HepG2 (cell line): ENCODE measurements at regions not wholly inside any gene's neighbourhood (a gene's known extent, or its start where the extent isn't known, plus 50 kb on each side); places are given as distances from the start of the nearest gene placed in this dataset.

Experiments used
- ATAC-seq: fragments of 200-7000 bp; cut with Tn5 transposase; 3 replicates; pipeline ENCODE4 v1.9.1; 2020; ENCODE audit warnings: mild to moderate bottlenecking, moderate library complexity
- BruUV-seq: library from RNA; stranded (reverse); fragments of 400-500 nt; replicated peaks from 2 replicates; lab custom pipeline; 2021; lab: Mats Ljungman, UMichigan
- CTCF ChIA-PET: fragments of 300-600 bp; formaldehyde crosslinking; extraction: SDS; loops from one replicate; lab custom pipeline; 2021; ENCODE audit warnings: low total read pairs, inconsistent platforms, low intra/inter-chr PET ratio; lab: Yijun Ruan, JAX
- POLR2A ChIA-PET: fragments of 350-600 bp; sonication (Branson Sonifier 250); formaldehyde crosslinking; loops from one replicate; lab custom pipeline; 2020; ENCODE audit warnings: antibody characterized with exemption, inconsistent platforms; lab: Yijun Ruan, JAX
- DNase-seq: peaks from one replicate; pipeline ENCODE4 v3.0.0-alpha.2; 2015; ENCODE audit warnings: low spot score
- FAIRE-seq: peaks from 3 replicates; lab custom pipeline; 2011; peaks lifted over from hg19 to GRCh38; lab: Jason Lieb, UNC
- H2AFZ ChIP-seq: one replicate; pipeline ENCODE4 v1.6.1; 2011; ENCODE audit warnings: low read length, inconsistent platforms
- H3K27ac ChIP-seq: fragments of 300-600 bp; 3 replicates; pipeline ENCODE4 v1.8.0; 2011; ENCODE audit warnings: mixed run types, mild to moderate bottlenecking, mixed read lengths, low read length, inconsistent platforms; ENCODE audit not compliant: insufficient read depth; ENCODE audit errors: extremely low read length
- H3K27me3 ChIP-seq, 2 experiments: fragments of 200-600 bp in 1 of 2; 2 replicates in 1 of 2; 3 replicates in 1 of 2; pipeline versions ENCODE4 v1.6.0 to v1.8.0; 2011; ENCODE audit warnings: low read length in 2 of 2, mild to moderate bottlenecking in 2 of 2, moderate library complexity in 2 of 2, inconsistent platforms in 1 of 2; ENCODE audit not compliant: insufficient read depth in 2 of 2, control insufficient read depth in 1 of 2
- H3K36me3 ChIP-seq, 2 experiments: fragments of 200-600 bp in 1 of 2; replicated peaks in 1 of 2; 2 replicates in 1 of 2; 3 replicates in 1 of 2; pipeline versions ENCODE4 v1.5.1 to v1.8.0; 2011; ENCODE audit warnings: low read length in 2 of 2, inconsistent platforms in 1 of 2; ENCODE audit not compliant: insufficient read depth in 2 of 2, control insufficient read depth in 1 of 2
- H3K4me1 ChIP-seq: 2 replicates; pipeline ENCODE4 v1.5.1; 2012; ENCODE audit warnings: low read length, inconsistent platforms; ENCODE audit not compliant: insufficient read depth
- H3K4me2 ChIP-seq: 2 replicates; pipeline ENCODE4 v1.6.0; 2011; ENCODE audit warnings: low read depth, low read length, inconsistent platforms
- H3K4me3 ChIP-seq, 3 experiments: fragments of 200-600 bp in 1 of 3; sonication (generic), shearing (Covaris generic) in 1 of 3; replicated peaks in 1 of 3; 2 replicates each; pipeline ENCODE4 v1.5.1; 2011 to 2016; ENCODE audit warnings: low read length in 3 of 3, inconsistent platforms in 2 of 3, low read depth in 2 of 3, mild to moderate bottlenecking in 2 of 3, control low read depth in 1 of 3, mixed read lengths in 1 of 3; ENCODE audit not compliant: insufficient read depth in 1 of 3
- H3K79me2 ChIP-seq: one replicate; pipeline ENCODE4 v1.6.1; 2011; ENCODE audit warnings: low read length, inconsistent platforms; ENCODE audit not compliant: insufficient read depth
- H3K9ac ChIP-seq: 2 replicates; pipeline ENCODE4 v1.6.0; 2011; ENCODE audit warnings: mild to moderate bottlenecking, low read depth, low read length, inconsistent platforms; ENCODE audit not compliant: insufficient read depth
- H3K9me3 ChIP-seq: 2 replicates; pipeline ENCODE4 v1.5.1; 2012; ENCODE audit warnings: mild to moderate bottlenecking, low read length
- H4K20me1 ChIP-seq: 2 replicates; pipeline ENCODE4 v1.6.0; 2011; ENCODE audit warnings: inconsistent platforms, mild to moderate bottlenecking, low read length, moderate library complexity; ENCODE audit not compliant: insufficient read depth
- CHD4 ChIP-seq: fragments of 200-600 bp; sonication (generic); IDR thresholded peaks from 2 replicates; pipeline ENCODE4 v1.7.0; 2017; ENCODE audit warnings: mild to moderate bottlenecking, low read length, borderline replicate concordance
- FOSL2 ChIP-seq: sonication (generic); formaldehyde crosslinking; IDR thresholded peaks from 2 replicates; pipeline ENCODE4 v1.4.0; 2020; ENCODE audit warnings: missing genetic modification reagents
- KDM1A ChIP-seq: IDR thresholded peaks from 2 replicates; pipeline ENCODE4 v1.6.1; 2016; ENCODE audit warnings: missing compliant biosample characterization
- SATB2 ChIP-seq: sonication (generic); formaldehyde crosslinking; IDR thresholded peaks from 2 replicates; pipeline ENCODE4 v1.5.0; 2020; ENCODE audit warnings: missing genetic modification reagents
- SMYD3 ChIP-seq: sonication (generic); formaldehyde crosslinking; IDR thresholded peaks from 2 replicates; pipeline ENCODE4 v1.8.1; 2023; ENCODE audit warnings: mild to moderate bottlenecking, missing genetic modification reagents
- ZNF264 ChIP-seq: sonication (generic); formaldehyde crosslinking; IDR thresholded peaks from 2 replicates; pipeline ENCODE4 v1.4.0; 2020; ENCODE audit warnings: missing genetic modification reagents
- ZNF33A ChIP-seq: sonication (generic); formaldehyde crosslinking; IDR thresholded peaks from 2 replicates; pipeline ENCODE4 v1.5.1; 2020; ENCODE audit warnings: missing genetic modification reagents, mild to moderate bottlenecking, moderate library complexity, borderline replicate concordance
- ZNF703 ChIP-seq: sonication (generic); formaldehyde crosslinking; IDR thresholded peaks from 2 replicates; pipeline ENCODE4 v1.5.1; 2020; ENCODE audit warnings: missing genetic modification reagents, mild to moderate bottlenecking, moderate library complexity, borderline replicate concordance
- ZNF816 ChIP-seq: sonication (generic); formaldehyde crosslinking; IDR thresholded peaks from 2 replicates; pipeline ENCODE4 v1.8.0; 2022; ENCODE audit warnings: missing genetic modification reagents, mild to moderate bottlenecking, borderline replicate concordance
- WGBS: methylation state at CpG from one replicate; pipeline ENCODE4 v1.1.6; 2017; ENCODE audit warnings: low lambda C conversion rate; 5-methylcytosine and 5-hydroxymethylcytosine counted together
- in situ Hi-C: cut with HindIII; loops from 2 replicates; pipeline ENCODE4 v1.10.0; 2017; ENCODE audit warnings: low pct_unique_long_range_greater_than_20kb; ENCODE audit not compliant: extremely low pct_ligation_motif_present
- intact Hi-C: fragments of 100-400 bp; cut with micrococcal nuclease; formaldehyde crosslinking; loops from one replicate; pipeline ENCODE4 v1.10.0; 2022; ENCODE audit not compliant: unreplicated experiment
- TF ChIP-seq, protein P1 (sequence below): IDR thresholded peaks from 2 replicates; pipeline ENCODE4 v1.6.1; 2016; ENCODE audit warnings: missing compliant biosample characterization, missing genetic modification reagents, borderline replicate concordance
- TF ChIP-seq, protein P2 (sequence below): sonication (generic); formaldehyde crosslinking; IDR thresholded peaks from 2 replicates; pipeline ENCODE4 v1.9.0; 2021; ENCODE audit warnings: mild to moderate bottlenecking, missing genetic modification reagents

DNA sequence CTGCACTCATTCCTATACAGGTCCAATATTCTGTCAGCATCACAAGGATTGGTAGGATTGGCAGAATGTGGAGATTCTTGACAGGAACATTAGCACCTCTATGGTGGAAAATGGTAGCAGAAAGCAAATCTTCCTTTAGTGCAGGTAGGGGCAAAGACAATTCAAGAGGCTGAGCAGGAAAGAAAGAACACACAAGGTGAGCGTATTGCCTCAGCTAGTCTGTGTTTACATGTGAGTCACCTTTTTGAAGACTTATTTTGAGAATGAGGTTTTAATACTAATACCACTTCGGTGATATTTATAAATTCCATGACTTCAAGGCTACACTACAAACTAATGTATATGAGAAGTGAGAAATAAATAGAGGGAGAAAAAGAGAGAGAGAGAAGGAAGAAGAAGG, 717.0 kb downstream of the BRINP1 start:
- no peak for TF ChIP-seq CHD4
- TF ChIP-seq SMYD3 (CRISPR knock-in tag) = no peak
- TF ChIP-seq ZNF703 (CRISPR knock-in tag) = no peak
- no peak for TF ChIP-seq ZNF33A (CRISPR knock-in tag)
- TF ChIP-seq, protein P1, sequence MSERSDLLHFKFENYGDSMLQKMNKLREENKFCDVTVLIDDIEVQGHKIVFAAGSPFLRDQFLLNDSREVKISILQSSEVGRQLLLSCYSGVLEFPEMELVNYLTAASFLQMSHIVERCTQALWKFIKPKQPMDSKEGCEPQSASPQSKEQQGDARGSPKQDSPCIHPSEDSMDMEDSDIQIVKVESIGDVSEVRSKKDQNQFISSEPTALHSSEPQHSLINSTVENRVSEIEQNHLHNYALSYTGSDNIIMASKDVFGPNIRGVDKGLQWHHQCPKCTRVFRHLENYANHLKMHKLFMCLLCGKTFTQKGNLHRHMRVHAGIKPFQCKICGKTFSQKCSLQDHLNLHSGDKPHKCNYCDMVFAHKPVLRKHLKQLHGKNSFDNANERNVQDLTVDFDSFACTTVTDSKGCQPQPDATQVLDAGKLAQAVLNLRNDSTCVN (CRISPR knock-in tag) = no peak
- TF ChIP-seq, protein P2, sequence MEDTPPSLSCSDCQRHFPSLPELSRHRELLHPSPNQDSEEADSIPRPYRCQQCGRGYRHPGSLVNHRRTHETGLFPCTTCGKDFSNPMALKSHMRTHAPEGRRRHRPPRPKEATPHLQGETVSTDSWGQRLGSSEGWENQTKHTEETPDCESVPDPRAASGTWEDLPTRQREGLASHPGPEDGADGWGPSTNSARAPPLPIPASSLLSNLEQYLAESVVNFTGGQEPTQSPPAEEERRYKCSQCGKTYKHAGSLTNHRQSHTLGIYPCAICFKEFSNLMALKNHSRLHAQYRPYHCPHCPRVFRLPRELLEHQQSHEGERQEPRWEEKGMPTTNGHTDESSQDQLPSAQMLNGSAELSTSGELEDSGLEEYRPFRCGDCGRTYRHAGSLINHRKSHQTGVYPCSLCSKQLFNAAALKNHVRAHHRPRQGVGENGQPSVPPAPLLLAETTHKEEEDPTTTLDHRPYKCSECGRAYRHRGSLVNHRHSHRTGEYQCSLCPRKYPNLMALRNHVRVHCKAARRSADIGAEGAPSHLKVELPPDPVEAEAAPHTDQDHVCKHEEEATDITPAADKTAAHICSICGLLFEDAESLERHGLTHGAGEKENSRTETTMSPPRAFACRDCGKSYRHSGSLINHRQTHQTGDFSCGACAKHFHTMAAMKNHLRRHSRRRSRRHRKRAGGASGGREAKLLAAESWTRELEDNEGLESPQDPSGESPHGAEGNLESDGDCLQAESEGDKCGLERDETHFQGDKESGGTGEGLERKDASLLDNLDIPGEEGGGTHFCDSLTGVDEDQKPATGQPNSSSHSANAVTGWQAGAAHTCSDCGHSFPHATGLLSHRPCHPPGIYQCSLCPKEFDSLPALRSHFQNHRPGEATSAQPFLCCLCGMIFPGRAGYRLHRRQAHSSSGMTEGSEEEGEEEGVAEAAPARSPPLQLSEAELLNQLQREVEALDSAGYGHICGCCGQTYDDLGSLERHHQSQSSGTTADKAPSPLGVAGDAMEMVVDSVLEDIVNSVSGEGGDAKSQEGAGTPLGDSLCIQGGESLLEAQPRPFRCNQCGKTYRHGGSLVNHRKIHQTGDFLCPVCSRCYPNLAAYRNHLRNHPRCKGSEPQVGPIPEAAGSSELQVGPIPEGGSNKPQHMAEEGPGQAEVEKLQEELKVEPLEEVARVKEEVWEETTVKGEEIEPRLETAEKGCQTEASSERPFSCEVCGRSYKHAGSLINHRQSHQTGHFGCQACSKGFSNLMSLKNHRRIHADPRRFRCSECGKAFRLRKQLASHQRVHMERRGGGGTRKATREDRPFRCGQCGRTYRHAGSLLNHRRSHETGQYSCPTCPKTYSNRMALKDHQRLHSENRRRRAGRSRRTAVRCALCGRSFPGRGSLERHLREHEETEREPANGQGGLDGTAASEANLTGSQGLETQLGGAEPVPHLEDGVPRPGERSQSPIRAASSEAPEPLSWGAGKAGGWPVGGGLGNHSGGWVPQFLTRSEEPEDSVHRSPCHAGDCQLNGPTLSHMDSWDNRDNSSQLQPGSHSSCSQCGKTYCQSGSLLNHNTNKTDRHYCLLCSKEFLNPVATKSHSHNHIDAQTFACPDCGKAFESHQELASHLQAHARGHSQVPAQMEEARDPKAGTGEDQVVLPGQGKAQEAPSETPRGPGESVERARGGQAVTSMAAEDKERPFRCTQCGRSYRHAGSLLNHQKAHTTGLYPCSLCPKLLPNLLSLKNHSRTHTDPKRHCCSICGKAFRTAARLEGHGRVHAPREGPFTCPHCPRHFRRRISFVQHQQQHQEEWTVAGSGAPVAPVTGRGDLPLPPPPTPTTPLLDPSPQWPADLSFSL (CRISPR knock-in tag) = no peak
- TF ChIP-seq KDM1A = no peak
- TF ChIP-seq ZNF816 = no peak
- no peak for TF ChIP-seq FOSL2 (CRISPR knock-in tag)
- no peak for TF ChIP-seq SATB2 (CRISPR knock-in tag)
- no peak for TF ChIP-seq ZNF264 (CRISPR knock-in tag)
- Histone ChIP-seq H4K20me1 (no peaks in the 10 kb centered on the region), H3K4me3 (no peak overlapping the region), H3K9ac (no peak overlapping the region), H3K27me3 (no peaks in the 10 kb centered on the region), H3K36me3 (no peaks in the 10 kb centered on the region), H3K4me2 (no peak overlapping the region), H3K79me2 (no peaks in the 10 kb centered on the region), H2AFZ (no peak overlapping the region), H3K9me3 (peaks cover 95% of the 10 kb centered on the region), H3K4me1 (no peaks in the 10 kb centered on the region), H3K27ac (no peak overlapping the region)
- no peak for ATAC-seq
- in situ Hi-C loops (no loop called here), intact Hi-C loops (no loop called here)
- DNase-seq = no peak
- ChIA-PET POLR2A (no interaction called here), CTCF (no interaction called here)
- BruUV-seq = no TSS peak
- no peak for FAIRE-seq
- WGBS = 1% methylated on average over 2 of the region's 2 CpGs
